Endodermal cell (in vitro differentiated cells): ENCODE measurements at regions not wholly inside any gene's neighbourhood (a gene's known extent, or its start where the extent isn't known, plus 50 kb on each side); places are given as distances from the start of the nearest gene placed in this dataset.

ENCODE experiments used
- DNase-seq: peaks from one replicate; pipeline ENCODE4 v3.0.0-alpha.2; 2017
- H3K27ac ChIP-seq: 2 replicates; pipeline ENCODE4 v1.5.1; 2013; ENCODE audit warnings: mild to moderate bottlenecking, low read depth, low read length, moderate library complexity
- H3K27me3 ChIP-seq: 2 replicates; pipeline ENCODE4 v1.6.1; 2013; ENCODE audit warnings: mild to moderate bottlenecking, low read length, moderate library complexity; ENCODE audit not compliant: insufficient read depth, control insufficient read depth, poor library complexity, severe bottlenecking
- H3K36me3 ChIP-seq: 2 replicates; pipeline ENCODE4 v1.7.0; 2013; ENCODE audit warnings: mild to moderate bottlenecking, low read length, moderate library complexity; ENCODE audit not compliant: control insufficient read depth, insufficient read depth
- H3K4me1 ChIP-seq: one replicate; pipeline ENCODE4 v1.7.0; 2013; ENCODE audit warnings: low read length; ENCODE audit not compliant: control insufficient read depth, insufficient read depth
- H3K4me3 ChIP-seq: 2 replicates; pipeline ENCODE4 v1.5.1; 2013; ENCODE audit warnings: mild to moderate bottlenecking, low read length, moderate library complexity
- H3K9ac ChIP-seq: 2 replicates; pipeline ENCODE4 v1.6.1; 2013; ENCODE audit warnings: mild to moderate bottlenecking, low read length, moderate library complexity; ENCODE audit not compliant: poor library complexity, severe bottlenecking; ENCODE audit errors: extremely low read depth
- H3K9me3 ChIP-seq: 2 replicates; pipeline ENCODE4 v1.6.1; 2013; ENCODE audit warnings: mild to moderate bottlenecking, low read length, moderate library complexity; ENCODE audit not compliant: control insufficient read depth
- H3K27ac Mint-ChIP-seq: 2 replicates; pipeline ENCODE4 v1.8.0; 2020; ENCODE audit warnings: mixed read lengths
- H3K27me3 Mint-ChIP-seq: 2 replicates; pipeline ENCODE4 v1.8.0; 2021; ENCODE audit warnings: mild to moderate bottlenecking, mixed read lengths; ENCODE audit not compliant: insufficient read depth
- H3K36me3 Mint-ChIP-seq: 2 replicates; pipeline ENCODE4 v1.8.0; 2020; ENCODE audit warnings: low read depth, mixed read lengths
- H3K4me1 Mint-ChIP-seq: 2 replicates; pipeline ENCODE4 v1.8.0; 2020; ENCODE audit warnings: mixed read lengths
- H3K4me3 Mint-ChIP-seq: 2 replicates; pipeline ENCODE4 v1.8.0; 2020; ENCODE audit warnings: mild to moderate bottlenecking, moderate library complexity, mixed read lengths
- H3K9me3 Mint-ChIP-seq: 2 replicates; pipeline ENCODE4 v1.8.0; 2020; ENCODE audit warnings: mild to moderate bottlenecking, mixed read lengths
- CTCF ChIP-seq: fragments of 200-600 bp; sonication (generic); conservative IDR thresholded peaks from 2 replicates; pipeline ENCODE4 v1.5.0; 2021; ENCODE audit warnings: antibody characterized with exemption, mild to moderate bottlenecking
- WGBS, 2 experiments: methylation state at CpG; one replicate each; pipeline versions ENCODE4 v1.1.5 to v1.1.7; 2013; ENCODE audit warnings: missing lambda C conversion rate in 2 of 2, mixed read lengths in 1 of 2; ENCODE audit not compliant: insufficient coverage in 1 of 2, insufficient read length in 1 of 2; 5-methylcytosine and 5-hydroxymethylcytosine counted together

DNA sequence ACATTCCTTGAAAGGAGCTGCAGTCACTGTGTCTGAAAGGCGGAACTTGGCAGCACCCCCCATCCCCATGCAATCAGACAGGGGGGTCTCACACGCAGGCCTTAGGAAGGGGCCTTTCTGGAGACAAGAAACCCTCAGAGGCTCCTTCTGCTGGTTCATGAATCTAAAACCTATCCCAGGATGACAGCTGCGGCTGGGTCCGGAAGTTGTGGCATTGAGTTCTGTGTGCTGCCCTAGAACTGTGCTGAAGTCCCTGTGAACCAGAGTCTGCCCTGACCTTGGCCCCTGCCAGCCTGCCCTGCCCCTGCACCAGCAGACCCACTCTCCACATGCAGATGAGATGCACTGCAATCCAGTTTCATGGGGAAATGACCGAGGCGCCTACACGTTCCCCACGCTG is 268.0 kb downstream of the CTTN start:
- Mint-ChIP-seq H3K27me3 (peaks cover 11% of the 10 kb centered on the region), H3K4me1 (peaks cover 21% of the 10 kb centered on the region), H3K4me3 (no peak overlapping the region), H3K36me3 (no peaks in the 10 kb centered on the region), H3K9me3 (no peaks in the 10 kb centered on the region), H3K27ac (no peak overlapping the region)
- Histone ChIP-seq H3K9ac (no peak overlapping the region), H3K4me3 (no peak overlapping the region), H3K27me3 (peaks cover 18% of the 10 kb centered on the region), H3K9me3 (no peaks in the 10 kb centered on the region), H3K27ac (no peak overlapping the region), H3K36me3 (no peaks in the 10 kb centered on the region), H3K4me1 (peaks cover 6% of the 10 kb centered on the region)
- TF ChIP-seq CTCF, result no peak
- 90 to 94% methylated on average over 7 to 8 of the region's 8 CpGs for WGBS, 2 experiments
- no peak for DNase-seq

GRCh38 chr11:70667767-70668166 is 269.4 kb downstream of the CTTN start:
- no peaks in the 10 kb centered on the region for H3K9me3 Mint-ChIP-seq
- H3K4me1 Mint-ChIP-seq, result peaks cover 25% of the 10 kb centered on the region
- no peaks in the 10 kb centered on the region for H3K36me3 Mint-ChIP-seq
- Histone ChIP-seq H3K27me3 (peaks cover 3% of the 10 kb centered on the region), H3K4me3 (no peak overlapping the region), H3K9ac (no peak overlapping the region), H3K36me3 (no peaks in the 10 kb centered on the region), H3K4me1 (peaks cover 3% of the 10 kb centered on the region), H3K9me3 (no peaks in the 10 kb centered on the region), H3K27ac (no peak overlapping the region)
- H3K27me3 Mint-ChIP-seq, result peaks cover 1% of the 10 kb centered on the region
- WGBS, 2 experiments, result 76 to 91% methylated on average over 2 to 4 of the region's 4 CpGs
- no peak for DNase-seq
- no peak for TF ChIP-seq CTCF
- H3K4me3 Mint-ChIP-seq, result no peak overlapping the region
- H3K27ac Mint-ChIP-seq, result no peak overlapping the region

DNA sequence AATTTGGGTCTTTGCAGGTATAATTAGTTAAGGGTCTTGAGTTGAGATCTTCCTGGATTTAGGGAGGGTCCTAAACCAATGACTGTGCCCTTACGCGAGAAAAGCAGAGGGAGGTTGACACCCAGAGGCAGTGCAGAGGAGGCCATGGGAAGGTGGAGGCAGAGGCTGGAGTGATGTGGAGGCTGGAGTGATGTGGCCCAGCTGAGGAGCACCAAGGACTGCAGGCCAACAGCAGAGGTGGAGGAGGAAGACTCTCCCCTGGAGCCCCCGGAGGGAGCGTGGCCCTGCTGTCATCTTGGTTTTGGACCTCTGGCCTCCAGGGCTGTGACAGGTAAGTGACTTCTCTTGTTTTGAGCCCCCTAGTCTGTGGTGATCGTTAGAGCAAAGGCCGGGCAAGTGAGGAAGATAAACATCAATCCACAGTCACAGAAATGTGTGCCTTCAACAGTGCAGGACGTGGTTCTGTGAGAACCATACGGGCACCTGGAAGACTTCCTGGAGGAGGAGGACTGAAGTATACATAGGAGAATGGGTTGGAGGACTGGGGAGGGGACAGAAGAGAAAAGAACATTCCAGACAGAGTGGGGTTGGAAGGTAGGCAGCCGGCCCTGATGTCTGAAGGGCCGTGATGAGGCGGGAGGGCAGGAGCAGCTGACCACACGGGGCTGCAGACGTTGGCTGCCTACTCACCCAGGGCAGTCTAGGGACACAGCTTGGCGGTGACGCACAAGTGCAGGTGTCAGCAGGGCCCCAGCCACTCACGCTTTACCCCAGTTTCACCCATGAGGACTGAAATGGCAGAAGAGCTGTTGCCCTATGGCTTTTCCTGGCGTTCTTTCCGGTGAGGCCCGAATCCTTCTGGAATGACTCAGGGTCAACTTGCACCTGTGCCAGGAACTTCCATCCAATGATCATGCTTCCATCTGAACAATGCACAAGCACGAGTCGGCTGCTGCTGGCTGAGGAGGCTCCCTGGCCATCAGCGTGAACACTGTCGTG is 270.2 kb downstream of the CTTN start:
- no peak overlapping the region for H3K9ac ChIP-seq

More for the DNA sequence above, 270.2 kb downstream of the CTTN start:
- H3K4me1 ChIP-seq, result no peaks in the 10 kb centered on the region
- H3K4me1 Mint-ChIP-seq, result peaks cover 25% of the 10 kb centered on the region
- no peak overlapping the region for H3K27ac Mint-ChIP-seq
- H3K36me3 Mint-ChIP-seq, result no peaks in the 10 kb centered on the region
- 93 to 97% methylated on average over 13 to 23 of the region's 23 CpGs for WGBS, 2 experiments
- H3K9me3 ChIP-seq, result no peaks in the 10 kb centered on the region
- H3K36me3 ChIP-seq, result no peaks in the 10 kb centered on the region
- no peaks in the 10 kb centered on the region for H3K9me3 Mint-ChIP-seq
- H3K27ac ChIP-seq, result no peak overlapping the region
- H3K4me3 ChIP-seq, result no peak overlapping the region
- no peaks in the 10 kb centered on the region for H3K27me3 ChIP-seq
- H3K4me3 Mint-ChIP-seq, result no peak overlapping the region
- TF ChIP-seq CTCF, result no peak
- H3K27me3 Mint-ChIP-seq, result peaks cover 1% of the 10 kb centered on the region
- DNase-seq, result no peak
